ENCODE measurements at regions not wholly inside any gene's neighbourhood (a gene's known extent, or its start where the extent isn't known, plus 50 kb on each side); places are given as distances from the start of the nearest gene placed in this dataset.

GRCh38 chr4:26122690-26123089 is 198.1 kb upstream of the RBPJ start:
- Mint-ChIP-seq H3K9me3 (peaks cover 19% of the 10 kb centered on the region), H3K27ac (no peak overlapping the region), H3K4me1 (peaks cover 2% of the 10 kb centered on the region), H3K36me3 (peaks cover 5% of the 10 kb centered on the region), H3K4me3 (no peak overlapping the region), H3K27me3 (peaks cover 13% of the 10 kb centered on the region)
- ATAC-seq (ENCODE audit: low read depth) = no peak
- POLR2A ChIA-PET = no interaction called here
- no peak for DNase-seq

GRCh38 chr4:26124753-26125321 is 196.0 kb upstream of the RBPJ start:
- Mint-ChIP-seq H3K36me3 (peaks cover 11% of the 10 kb centered on the region), H3K27me3 (peaks cover 8% of the 10 kb centered on the region), H3K4me1 (peaks cover 2% of the 10 kb centered on the region), H3K27ac (no peak overlapping the region), H3K4me3 (no peak overlapping the region), H3K9me3 (peaks cover 27% of the 10 kb centered on the region)
- DNase-seq (no peak), ATAC-seq (ENCODE audit: low read depth) (no peak)
- POLR2A ChIA-PET = no interaction called here

GRCh38 chr4:26126143-26126718 is 194.6 kb upstream of the RBPJ start:
- Mint-ChIP-seq H3K4me1 (peaks cover 11% of the 10 kb centered on the region), H3K27me3 (peaks cover 3% of the 10 kb centered on the region), H3K36me3 (peaks cover 16% of the 10 kb centered on the region), H3K9me3 (peaks cover 31% of the 10 kb centered on the region), H3K4me3 (no peak overlapping the region), H3K27ac (no peak overlapping the region)
- POLR2A ChIA-PET = no interaction called here
- ATAC-seq (ENCODE audit: low read depth) (no peak), DNase-seq (no peak)

GRCh38 chr4:26126994-26127393 is 193.8 kb upstream of the RBPJ start:
- ATAC-seq (ENCODE audit: low read depth) (no peak), DNase-seq (no peak)
- no peaks in the 10 kb centered on the region for H3K27me3 Mint-ChIP-seq
- peaks cover 32% of the 10 kb centered on the region for H3K9me3 Mint-ChIP-seq
- H3K4me1 Mint-ChIP-seq = peaks cover 13% of the 10 kb centered on the region
- POLR2A ChIA-PET = no interaction called here
- H3K36me3 Mint-ChIP-seq = peaks cover 16% of the 10 kb centered on the region
- no peak overlapping the region for H3K27ac Mint-ChIP-seq
- H3K4me3 Mint-ChIP-seq = no peak overlapping the region

GRCh38 chr4:26127851-26128337 is 192.9 kb upstream of the RBPJ start:
- DNase-seq (no peak), ATAC-seq (ENCODE audit: low read depth) (no peak)
- H3K9me3 Mint-ChIP-seq = peaks cover 32% of the 10 kb centered on the region
- peaks cover 17% of the 10 kb centered on the region for H3K36me3 Mint-ChIP-seq
- POLR2A ChIA-PET = no interaction called here
- no peak overlapping the region for H3K27ac Mint-ChIP-seq
- no peak overlapping the region for H3K4me3 Mint-ChIP-seq
- H3K4me1 Mint-ChIP-seq = peaks cover 21% of the 10 kb centered on the region
- no peaks in the 10 kb centered on the region for H3K27me3 Mint-ChIP-seq

- peaks cover 35% of the 10 kb centered on the region for H3K4me1 Mint-ChIP-seq
- H3K4me3 Mint-ChIP-seq = no peak overlapping the region
- no peak overlapping the region for H3K27ac Mint-ChIP-seq
- POLR2A ChIA-PET = no interaction called here
- peaks cover 2% of the 10 kb centered on the region for H3K27me3 Mint-ChIP-seq
- ATAC-seq (ENCODE audit: low read depth) = no peak
- peaks cover 34% of the 10 kb centered on the region for H3K9me3 Mint-ChIP-seq
- no peak for DNase-seq
- peaks cover 22% of the 10 kb centered on the region for H3K36me3 Mint-ChIP-seq
Measured at GRCh38 chr4:26130173-26130572, 190.6 kb upstream of the RBPJ start.

- ATAC-seq (ENCODE audit: low read depth) = no peak
- Mint-ChIP-seq H3K27ac (no peak overlapping the region), H3K36me3 (peaks cover 20% of the 10 kb centered on the region)
Measured at GRCh38 chr4:26130841-26131432, 189.9 kb upstream of the RBPJ start.

GRCh38 chr4:26131711-26132110 is 189.1 kb upstream of the RBPJ start:
- ATAC-seq (ENCODE audit: low read depth) = peak; percentile 49
- DNase-seq = no peak
- H3K4me3 Mint-ChIP-seq = no peak overlapping the region
- POLR2A ChIA-PET = no interaction called here
- H3K27me3 Mint-ChIP-seq = peaks cover 3% of the 10 kb centered on the region
- peaks cover 20% of the 10 kb centered on the region for H3K36me3 Mint-ChIP-seq
- peaks cover 33% of the 10 kb centered on the region for H3K4me1 Mint-ChIP-seq
- H3K27ac Mint-ChIP-seq = no peak overlapping the region
- peaks cover 36% of the 10 kb centered on the region for H3K9me3 Mint-ChIP-seq

More at GRCh38 chr4:26130841-26131432, 189.9 kb upstream of the RBPJ start:
- Mint-ChIP-seq H3K4me3 (no peak overlapping the region), H3K4me1 (peaks cover 35% of the 10 kb centered on the region), H3K27me3 (peaks cover 3% of the 10 kb centered on the region), H3K9me3 (peaks cover 40% of the 10 kb centered on the region)
- POLR2A ChIA-PET = no interaction called here
- no peak for DNase-seq

- Mint-ChIP-seq H3K36me3 (peaks cover 18% of the 10 kb centered on the region), H3K27me3 (peaks cover 3% of the 10 kb centered on the region), H3K4me1 (peaks cover 33% of the 10 kb centered on the region), H3K9me3 (peaks cover 31% of the 10 kb centered on the region), H3K27ac (peak overlapping the region; percentile 60), H3K4me3 (no peak overlapping the region)
- POLR2A ChIA-PET = no interaction called here
- DNase-seq (no peak), ATAC-seq (ENCODE audit: low read depth) (no peak)
Measured at GRCh38 chr4:26132858-26133257, 188.0 kb upstream of the RBPJ start.

- Mint-ChIP-seq H3K27ac (no peak overlapping the region), H3K9me3 (peaks cover 26% of the 10 kb centered on the region), H3K4me1 (peaks cover 33% of the 10 kb centered on the region), H3K36me3 (peaks cover 14% of the 10 kb centered on the region), H3K4me3 (no peak overlapping the region), H3K27me3 (peaks cover 3% of the 10 kb centered on the region)
- POLR2A ChIA-PET = no interaction called here
- ATAC-seq (ENCODE audit: low read depth) (no peak), DNase-seq (no peak)
Measured at GRCh38 chr4:26133840-26134239, 187.0 kb upstream of the RBPJ start.

- POLR2A ChIA-PET = no interaction called here
- no peak for ATAC-seq (ENCODE audit: low read depth)
- no peak overlapping the region for H3K27ac Mint-ChIP-seq
- peaks cover 31% of the 10 kb centered on the region for H3K4me1 Mint-ChIP-seq
- H3K27me3 Mint-ChIP-seq = peaks cover 3% of the 10 kb centered on the region
- DNase-seq = no peak
- H3K4me3 Mint-ChIP-seq = no peak overlapping the region
- peaks cover 20% of the 10 kb centered on the region for H3K9me3 Mint-ChIP-seq
- peaks cover 11% of the 10 kb centered on the region for H3K36me3 Mint-ChIP-seq
Measured at GRCh38 chr4:26135331-26135730, 185.5 kb upstream of the RBPJ start.

GRCh38 chr4:26136615-26137014 is 184.2 kb upstream of the RBPJ start:
- H3K9me3 Mint-ChIP-seq = peaks cover 13% of the 10 kb centered on the region
- ATAC-seq (ENCODE audit: low read depth) = no peak
- no peak for DNase-seq
- H3K27ac Mint-ChIP-seq = no peak overlapping the region
- peaks cover 3% of the 10 kb centered on the region for H3K27me3 Mint-ChIP-seq
- peaks cover 24% of the 10 kb centered on the region for H3K4me1 Mint-ChIP-seq
- H3K4me3 Mint-ChIP-seq = no peak overlapping the region
- H3K36me3 Mint-ChIP-seq = peaks cover 8% of the 10 kb centered on the region
- POLR2A ChIA-PET = no interaction called here

GRCh38 chr4:26137288-26137687 is 183.5 kb upstream of the RBPJ start:
- Mint-ChIP-seq H3K36me3 (peaks cover 8% of the 10 kb centered on the region), H3K27me3 (peaks cover 3% of the 10 kb centered on the region), H3K4me1 (peaks cover 19% of the 10 kb centered on the region), H3K27ac (no peak overlapping the region), H3K4me3 (no peak overlapping the region), H3K9me3 (peaks cover 13% of the 10 kb centered on the region)
- POLR2A ChIA-PET = no interaction called here
- DNase-seq = no peak
- no peak for ATAC-seq (ENCODE audit: low read depth)

GRCh38 chr4:26139310-26139924 is 181.4 kb upstream of the RBPJ start:
- ATAC-seq (ENCODE audit: low read depth) (no peak), DNase-seq (no peak)
- POLR2A ChIA-PET = no interaction called here
- Mint-ChIP-seq H3K36me3 (peaks cover 1% of the 10 kb centered on the region), H3K27me3 (peaks cover 3% of the 10 kb centered on the region), H3K27ac (no peak overlapping the region), H3K9me3 (peaks cover 10% of the 10 kb centered on the region), H3K4me3 (no peak overlapping the region), H3K4me1 (peaks cover 2% of the 10 kb centered on the region)
